COLO829 (cell line): ENCODE measurements at regions not wholly inside any gene's neighbourhood (a gene's known extent, or its start where the extent isn't known, plus 50 kb on each side); places are given as distances from the start of the nearest gene placed in this dataset.
"Not testable (repeated sequence)": the region's sequence is repeated elsewhere in the genome, so short reads cannot be mapped to it uniquely, and the experiment has no call there.

ENCODE experiments used
- DNase-seq: peaks from one replicate; pipeline ENCODE4 v3.0.0; 2012; ENCODE audit warnings: low spot score

DNA sequence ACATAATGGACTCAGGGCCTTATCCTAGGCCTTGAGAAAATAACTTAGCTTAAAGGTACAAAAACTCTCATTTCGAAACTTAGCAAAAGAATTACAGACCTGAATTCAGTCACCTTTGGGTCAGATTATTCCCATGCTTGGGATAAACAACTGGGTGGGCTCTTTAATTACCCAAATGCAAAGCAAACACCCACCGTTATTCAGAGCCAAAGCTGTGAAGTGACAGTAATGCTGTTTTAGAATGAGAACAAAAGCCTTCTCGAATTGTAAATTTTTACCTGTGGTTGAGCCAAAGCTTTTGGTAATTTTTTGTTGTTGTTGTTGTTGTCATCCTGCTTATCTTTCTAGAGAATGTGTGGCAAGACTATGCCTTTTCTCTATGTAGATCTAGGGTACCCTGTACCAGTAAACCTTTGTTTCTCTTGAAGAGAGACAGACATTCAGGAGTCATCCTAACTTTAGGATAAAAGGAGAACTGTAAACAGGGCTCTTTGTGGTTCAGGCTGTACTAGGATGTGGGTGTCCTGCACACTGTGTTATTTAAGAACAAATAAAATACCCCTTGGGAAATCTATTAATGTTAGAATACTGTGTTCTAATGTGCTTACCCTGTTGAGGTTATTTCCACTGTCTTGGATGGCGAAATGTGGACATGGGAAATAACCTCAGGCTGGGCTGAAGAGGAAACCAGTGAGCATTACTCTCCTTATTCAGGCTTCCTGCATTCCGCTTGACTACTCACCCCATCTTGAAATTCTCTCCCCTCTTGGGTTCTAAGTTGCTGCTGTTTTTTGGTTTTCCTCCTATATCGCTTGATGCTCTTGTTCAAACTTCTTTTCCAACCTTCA lies 480.7 kb downstream of the CD83 start:
- no peak for DNase-seq

DNA sequence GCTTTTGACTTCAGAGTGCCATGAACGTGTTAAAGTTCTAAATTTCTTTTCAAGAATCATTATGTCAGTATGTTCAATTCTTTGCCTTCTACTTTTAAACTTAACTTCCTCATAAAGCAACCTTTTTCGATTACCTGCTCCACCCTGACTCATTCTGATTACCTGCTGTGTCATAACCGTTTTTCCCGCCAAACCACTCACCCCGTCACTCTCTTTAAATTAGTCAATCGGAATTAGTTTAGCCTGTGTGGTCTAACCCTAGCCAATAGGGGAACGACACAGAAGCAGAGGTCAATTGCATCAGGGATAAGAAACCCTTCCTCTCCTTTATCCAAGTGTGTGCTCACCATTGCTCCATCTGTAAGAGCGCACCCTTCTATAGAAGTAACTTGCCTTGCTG lies 482.7 kb downstream of the CD83 start:
- not testable (repeated sequence) for DNase-seq

DNA sequence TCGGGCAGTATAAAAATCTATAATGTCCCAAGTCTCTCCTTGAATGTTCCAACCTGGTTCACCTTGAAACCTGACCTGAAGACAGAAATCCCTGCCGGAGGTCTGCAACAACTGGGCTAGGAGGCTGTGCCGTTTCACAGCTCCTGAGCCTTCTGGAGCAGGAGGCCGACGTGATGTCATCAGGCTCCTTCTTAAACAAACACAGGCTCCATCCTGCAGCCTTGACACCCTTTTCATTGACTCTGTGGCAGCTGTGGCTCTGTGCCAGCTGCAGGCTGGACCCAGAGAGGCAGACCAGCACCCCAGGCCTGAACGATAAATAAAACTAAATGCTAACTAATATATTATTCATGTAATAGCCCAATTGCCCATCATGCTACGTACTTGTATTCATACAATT lies 483.9 kb downstream of the CD83 start:
- no peak for DNase-seq

DNA sequence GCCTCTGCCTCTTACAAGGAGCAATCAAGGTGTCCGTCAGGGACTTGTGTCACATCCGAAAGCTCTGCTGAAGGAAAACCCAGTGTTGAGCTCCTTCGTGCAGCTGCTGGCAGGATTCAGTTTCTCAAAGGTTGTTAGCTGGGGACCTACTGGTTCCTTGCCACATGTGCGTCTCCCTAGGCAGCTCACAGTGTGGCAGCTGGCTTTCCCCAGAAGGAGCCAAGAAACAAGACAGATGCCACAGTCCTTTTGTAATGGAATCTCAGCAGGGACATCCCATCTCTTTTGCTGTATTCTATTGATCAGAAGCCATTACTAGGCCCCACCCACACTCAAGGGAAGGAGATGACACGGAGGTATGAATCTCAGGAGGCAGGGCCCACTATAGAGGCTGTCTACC lies 488.8 kb downstream of the CD83 start:
- no peak for DNase-seq

DNA sequence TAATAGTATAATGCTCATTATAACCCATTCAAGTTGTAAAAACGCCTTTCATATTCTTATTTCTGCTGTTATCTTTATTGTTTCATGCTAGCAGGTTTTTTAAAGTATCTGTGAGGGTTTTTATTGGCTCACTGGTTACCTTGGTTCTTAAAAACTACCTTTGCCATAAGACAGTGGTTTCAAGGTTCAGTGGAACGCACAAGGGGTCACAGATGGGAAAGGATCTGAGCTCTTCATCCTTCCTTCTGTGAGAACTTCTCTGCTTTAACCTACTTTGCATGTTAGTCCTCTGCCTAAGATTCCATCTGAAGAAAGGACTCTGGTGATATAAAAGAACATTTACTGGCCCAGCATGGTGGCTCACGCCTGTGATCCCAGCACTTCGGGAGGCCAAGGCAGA lies 492.6 kb downstream of the CD83 start:
- DNase-seq: no peak

DNA sequence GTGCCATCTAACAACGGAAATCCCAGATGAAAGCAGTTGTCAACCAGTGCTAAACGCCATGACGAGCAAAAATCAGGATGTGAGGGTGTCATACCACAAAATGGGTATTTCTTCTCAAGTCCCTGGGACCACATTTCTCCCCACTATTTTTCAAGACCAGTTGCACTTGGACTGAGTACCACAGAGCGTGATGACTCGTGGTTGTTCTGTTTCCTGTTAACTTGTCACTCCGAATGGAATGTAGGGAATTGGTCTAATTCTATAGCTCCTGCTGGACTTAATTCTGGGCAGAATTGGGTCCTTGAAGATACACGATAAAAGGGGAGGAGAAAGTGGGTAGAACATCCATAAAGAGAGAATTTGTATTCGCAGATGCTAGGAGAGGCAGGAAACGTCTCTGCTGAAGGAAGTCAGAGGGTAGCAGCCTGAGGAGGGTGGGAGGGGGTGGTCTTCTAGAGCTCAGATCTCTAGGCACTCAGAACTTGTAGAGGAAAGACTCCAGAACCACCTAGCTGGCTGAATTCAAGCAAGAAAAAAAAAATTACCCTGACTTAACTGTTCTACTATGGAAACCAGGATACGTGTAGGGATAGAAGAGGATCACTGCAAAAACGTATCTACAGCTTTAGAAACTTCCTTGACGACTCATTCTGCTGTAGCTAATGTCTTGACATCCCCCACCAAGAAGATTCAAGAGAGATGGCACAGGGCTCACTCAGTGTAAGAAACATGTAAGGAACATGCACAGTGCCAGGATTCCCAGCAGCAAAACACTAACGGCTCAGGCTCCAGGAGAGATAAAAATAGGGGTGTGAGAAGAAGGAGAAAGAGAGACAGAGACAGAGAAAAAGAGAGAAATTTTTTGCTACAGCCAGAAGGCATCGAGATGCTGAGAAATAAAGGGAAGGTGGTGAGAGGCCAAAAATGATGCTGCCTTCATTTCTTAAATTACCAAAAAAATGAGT lies 494.7 kb downstream of the CD83 start:
- no peak for DNase-seq

DNA sequence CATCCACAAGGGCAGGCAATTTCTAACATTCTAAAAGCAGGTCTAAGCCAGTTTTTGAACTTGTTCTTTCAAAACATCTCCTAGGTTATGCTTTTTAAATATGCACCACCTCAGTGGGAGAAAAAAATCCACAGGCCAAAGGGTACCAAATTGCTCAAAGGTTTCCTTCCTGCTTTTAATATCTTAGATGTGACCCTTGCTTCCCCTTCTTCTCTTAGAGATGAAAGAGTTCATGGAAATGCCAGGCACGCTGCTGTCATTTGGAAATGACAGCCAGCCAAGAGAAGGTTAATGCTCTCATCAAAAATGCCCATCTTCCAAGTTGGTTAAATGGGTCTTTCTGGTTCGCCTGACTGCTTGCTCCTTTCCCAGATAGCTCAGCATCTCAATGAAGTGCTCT lies 497.1 kb downstream of the CD83 start:
- no peak for DNase-seq

DNA sequence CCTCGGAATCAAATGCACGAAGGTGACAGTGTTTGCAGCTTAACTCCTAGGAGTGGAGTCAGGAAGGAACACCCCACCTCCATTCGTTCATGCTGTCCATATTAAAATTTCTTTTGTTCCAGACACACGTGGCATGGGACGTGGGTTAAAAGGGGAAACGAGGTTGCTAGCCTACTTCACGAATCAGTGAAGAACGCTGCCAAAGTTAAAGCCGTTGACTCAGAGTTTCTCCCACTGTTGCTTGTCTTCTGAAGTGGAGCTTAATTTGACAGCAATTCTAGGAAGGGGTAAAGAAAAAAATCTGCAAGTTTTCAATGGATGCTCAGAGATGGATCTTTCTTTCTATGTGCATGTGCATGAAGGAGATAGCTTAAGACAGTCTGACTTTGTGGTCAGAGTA lies 499.1 kb downstream of the CD83 start:
- no peak for DNase-seq

DNA sequence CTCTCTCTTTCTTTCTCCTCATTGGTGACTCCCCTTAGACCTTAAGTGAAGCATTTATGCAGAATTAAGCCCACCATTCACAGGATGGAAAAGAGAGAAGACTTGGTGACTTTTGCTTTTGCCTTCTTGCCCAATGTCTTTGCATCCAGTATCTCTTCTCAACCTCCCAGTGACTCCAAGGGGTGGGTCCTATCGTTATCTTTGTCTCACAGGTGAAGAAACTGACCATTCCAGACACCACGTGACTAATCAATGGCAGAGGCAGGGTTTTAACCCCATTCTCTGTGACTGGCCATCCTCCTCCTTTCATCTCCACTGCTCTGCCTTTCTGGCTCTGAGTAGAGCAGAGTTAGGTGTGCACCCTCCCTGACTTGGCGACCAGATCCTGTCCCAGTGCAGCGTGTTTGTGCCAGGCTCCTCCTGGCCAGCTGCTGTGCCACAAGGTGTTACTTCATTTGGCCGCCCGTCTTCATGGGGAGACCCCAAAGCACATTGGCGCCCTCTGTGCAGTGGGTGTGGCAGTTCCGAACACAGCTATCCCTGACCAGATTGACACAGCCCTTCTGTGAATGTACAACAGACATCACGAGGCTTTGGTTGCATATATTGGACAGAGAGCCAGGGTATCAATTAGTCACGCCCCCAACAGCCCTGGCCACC lies 501.3 kb downstream of the CD83 start:
- no peak for DNase-seq

DNA sequence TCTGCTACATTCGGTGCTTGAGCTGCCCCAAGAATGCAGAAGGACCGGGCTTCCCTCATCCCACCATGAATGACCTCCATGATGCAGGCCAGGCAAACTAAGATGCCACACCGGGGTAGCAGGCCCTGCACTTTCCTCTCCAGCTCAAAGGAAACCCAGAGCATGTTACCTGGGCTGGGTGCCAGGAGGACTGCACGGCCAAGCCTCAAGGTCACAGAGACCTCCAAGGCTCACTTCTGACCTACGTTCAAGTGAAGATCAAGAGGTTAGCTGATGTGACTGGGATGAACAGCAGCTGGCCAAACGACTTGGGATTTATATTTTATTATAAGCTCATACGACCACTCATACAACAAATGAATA lies 501.8 kb downstream of the CD83 start:
- DNase-seq: no peak

DNA sequence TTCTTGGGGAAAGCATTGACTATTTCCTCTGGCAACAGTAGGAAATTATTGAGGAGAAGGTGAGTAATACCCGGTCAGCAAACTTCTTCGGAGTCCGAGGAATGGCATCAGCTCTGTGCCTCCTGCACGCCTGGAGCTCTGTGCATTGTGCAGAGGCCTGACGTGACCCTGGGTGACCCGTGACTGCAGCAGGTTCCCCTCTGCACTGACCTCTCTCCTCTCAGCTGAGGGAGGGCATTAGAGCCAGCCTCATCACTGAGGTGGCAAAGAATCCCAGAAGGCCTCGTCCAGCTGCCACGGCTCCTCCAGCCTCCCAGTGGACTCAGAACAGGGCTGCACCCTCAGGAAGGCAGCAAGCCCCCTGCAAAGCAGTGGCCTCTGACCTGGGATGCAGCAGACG lies 502.9 kb downstream of the CD83 start:
- no peak for DNase-seq

DNA sequence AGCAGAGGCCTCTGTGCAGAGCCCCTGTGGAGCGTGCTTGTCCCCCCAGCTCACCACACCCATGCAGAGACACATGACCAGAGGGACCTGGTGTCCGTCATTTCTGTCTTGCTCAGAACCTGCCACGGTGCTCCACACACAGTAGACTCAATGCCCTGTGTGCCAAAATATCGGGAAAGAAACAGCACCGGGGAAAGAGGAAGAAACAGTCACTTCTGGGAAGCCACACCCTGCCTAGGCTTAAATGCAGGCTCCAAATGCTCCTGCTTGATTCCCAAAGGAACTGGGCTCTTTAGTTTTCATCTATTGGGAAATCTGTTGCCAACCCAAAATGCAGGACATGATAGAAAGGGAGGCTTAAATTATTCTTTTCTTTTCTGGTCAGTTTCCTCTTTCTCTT lies 503.9 kb downstream of the CD83 start:
- DNase-seq: no peak

DNA sequence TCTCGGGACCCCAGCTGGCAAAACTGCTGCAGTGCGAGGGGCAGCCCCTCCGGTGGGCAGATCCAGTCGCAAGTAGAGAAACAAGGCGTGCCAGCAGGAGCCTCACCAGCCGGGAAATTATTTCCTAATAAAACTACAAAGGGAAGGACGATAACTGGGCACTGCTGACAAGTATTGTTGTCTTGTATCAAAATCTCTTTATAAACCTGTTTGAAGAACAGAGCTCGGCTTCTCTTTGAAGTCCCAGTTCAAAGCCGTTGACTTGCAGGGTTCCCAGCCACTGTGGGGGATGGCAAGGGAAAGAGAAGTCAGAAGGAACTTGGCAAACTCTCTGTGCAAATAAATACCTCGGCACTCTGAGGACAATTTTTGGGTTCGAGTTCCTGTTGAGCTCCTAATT lies 504.5 kb downstream of the CD83 start:
- no peak for DNase-seq

DNA sequence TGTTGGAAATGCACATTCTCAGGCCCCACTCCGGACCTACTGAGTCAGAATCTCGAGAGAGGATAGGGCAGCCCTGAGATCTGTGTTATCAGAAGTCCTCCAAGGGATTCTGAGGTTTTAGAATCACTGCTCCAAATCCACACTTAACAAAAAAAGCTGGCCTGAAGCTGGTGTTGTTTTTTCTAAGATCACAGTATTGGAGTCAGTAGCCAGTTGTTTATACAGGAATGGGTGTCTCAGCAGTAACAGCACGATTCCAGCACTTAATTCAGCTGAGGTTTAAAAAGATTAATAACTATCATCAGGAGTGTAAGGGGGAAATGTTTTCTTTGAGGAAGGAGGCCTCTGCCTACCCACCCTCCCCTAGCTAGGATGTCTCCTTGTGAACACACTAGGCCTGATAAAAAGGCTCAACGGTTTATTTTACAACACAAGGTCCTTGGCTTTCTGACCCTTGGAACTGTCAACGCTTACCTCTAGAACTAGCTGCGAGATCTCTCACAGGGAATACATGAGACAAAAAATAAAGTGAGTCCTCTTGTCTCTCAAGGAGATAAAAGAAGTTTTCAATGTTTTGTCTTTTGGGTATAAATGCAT lies 505.4 kb downstream of the CD83 start:
- no peak for DNase-seq

DNA sequence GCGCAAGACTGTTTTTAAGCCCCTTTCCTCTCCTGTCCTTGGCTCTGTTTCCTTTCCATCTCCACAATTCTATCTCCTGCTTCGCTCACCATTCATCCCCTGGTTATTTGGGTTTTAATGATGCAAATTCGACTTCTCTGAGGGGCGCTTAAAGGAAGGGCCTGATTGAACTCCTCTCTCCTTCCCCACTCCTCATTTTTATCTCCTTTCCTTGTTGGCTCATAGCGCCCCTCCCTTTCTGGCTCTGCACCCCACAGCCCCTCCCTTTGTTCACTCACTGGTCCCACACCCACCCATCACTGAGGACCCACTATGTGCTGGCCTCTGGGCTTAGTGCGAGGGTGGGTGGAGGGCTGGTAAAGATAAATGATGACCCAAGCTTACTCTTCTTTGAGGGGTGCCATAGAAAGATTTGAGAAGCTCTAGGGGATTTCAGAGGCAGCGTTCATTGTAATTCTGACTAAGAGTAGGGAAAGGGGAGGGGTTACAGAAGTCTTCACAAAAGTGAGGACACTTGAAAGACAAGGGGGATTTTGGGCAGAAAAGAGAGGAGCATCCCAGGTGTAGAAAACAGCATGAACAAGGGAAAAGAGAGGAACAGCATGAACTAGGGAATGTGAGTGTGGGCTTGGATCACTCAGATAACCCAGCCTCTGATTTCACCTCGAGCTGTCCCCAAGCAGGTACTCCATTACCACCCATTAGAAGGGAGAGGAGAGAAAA lies 507.8 kb downstream of the CD83 start:
- no peak for DNase-seq

DNA sequence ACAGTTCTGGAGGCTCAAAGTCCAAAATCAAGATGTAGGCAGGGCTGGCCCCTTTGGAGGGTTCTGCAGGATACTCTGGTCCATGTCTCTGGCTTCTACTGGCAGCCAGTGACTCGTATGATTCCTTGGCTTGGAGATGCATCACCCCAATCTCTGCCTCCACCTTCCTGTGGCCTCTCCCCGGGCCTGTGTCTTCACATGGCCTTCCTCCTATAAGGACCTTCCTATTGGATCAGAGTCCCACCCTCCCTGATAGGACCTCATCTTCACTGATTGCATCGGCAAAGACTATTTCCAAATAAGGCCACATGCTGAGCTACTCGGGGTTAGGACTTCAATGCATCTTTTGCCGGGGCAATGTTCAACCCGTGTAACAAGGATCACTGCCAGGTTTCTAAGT lies 509.0 kb downstream of the CD83 start:
- no peak for DNase-seq

DNA sequence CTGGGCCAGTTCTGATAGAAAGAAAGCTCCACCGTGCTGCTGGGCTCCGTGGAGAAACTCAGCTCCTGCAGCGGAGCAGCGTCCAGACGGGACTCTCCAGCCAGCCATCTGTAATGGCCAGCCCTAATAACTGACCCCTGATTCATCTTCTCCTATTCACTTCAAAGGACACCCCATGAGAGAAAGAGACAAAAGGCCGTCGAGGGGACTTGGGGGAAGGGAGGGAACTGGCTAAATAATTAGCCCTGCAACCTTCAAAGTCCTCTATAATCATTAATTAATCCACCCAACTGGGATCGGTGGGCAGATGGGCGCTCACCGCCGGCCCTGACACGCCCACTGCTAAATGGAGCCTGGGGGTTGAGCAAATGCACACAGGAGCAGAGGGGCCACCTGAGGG lies 512.4 kb downstream of the CD83 start:
- no peak for DNase-seq

DNA sequence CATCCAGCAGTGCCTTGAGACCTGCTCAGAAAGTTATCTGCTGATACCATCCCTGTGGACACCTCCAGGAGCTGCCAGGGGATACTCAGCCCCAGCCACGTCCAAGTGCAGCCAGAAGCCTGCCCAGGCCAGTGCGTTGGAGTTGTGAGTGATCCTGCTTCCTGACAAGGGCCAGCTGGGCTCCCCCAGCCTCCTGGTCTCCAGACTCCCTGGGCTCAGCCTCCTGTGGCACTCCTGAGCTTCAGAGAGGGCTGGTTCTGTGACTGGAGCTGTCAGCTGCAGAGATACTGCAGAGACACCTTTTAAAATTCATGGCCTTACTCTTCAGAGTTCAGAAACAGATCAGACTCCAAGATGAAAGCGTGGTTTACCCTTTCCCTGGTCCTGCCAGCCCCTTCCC lies 515.9 kb downstream of the CD83 start:
- DNase-seq: no peak

DNA sequence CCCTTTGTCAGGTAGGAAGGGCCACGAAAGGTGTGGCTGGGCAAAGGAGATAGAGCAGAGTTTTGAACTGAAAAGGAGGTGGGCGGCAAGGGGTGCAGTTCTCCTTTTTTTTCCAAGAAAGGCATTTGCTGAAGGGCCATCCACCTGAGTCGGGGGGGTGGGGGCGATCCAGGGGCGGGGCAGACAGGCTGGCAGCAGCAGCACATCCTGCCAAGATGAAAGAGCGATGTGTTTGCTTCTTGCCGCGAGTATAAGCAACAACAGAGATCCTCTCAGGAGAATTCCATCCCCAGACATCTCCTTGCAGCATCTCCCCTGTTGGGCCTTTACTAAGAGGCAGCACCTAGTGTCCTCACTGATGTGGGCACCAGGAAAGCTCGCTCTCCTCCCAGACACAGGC lies 516.5 kb downstream of the CD83 start:
- DNase-seq: no peak

DNA sequence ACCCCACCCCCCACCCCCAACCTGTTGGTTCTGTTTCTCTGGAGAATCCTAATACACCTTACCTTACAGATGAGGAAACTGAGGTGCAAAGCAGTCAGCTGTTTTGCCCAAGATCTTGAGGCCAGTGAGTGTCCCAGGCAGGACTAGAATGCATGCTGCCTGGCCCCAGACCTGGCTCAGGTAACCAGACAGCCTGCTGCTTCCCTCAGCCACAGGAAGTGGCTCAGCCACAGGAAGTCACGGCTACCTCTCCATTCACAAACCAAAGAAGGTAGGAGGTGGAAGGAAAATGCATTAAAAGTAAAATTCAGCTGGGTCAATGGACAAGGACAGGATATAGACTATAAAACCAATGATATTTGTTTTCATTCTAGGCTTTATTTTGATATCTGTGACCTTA lies 517.6 kb downstream of the CD83 start:
- no peak for DNase-seq

DNA sequence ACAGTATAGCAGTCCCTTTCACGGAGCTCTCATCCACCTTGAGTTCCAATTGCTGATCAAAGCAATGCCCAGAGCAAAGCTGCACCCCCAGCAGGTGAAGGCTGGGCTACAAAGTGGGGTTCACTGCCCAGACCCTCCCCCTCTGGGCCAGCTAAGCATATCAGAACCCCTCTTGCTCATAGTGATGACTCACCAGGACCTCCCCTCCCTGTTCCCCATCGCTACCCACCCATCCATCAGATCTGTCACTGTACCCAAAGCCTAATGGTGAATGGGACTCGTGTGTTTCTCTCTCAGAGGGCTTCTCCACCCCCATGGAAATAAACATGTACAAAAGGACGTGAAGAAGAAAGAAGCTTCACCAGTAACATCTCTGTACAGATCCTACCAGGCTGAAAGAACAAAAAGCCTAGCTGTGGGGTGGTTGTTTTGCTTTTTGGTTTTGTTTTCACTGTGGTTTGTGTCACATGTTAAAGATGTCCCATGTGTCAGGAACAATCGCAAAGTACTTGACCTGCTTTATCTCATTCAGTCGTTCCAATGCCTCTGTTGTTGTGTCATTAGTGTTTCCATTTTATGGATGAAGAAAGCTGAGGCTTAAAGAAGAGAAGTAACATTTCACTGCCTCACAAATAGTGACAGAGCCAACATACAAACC lies 518.5 kb downstream of the CD83 start:
- DNase-seq: no peak
